CD4-positive, CD25-positive, alpha-beta regulatory T cell (primary cell): ENCODE measurements at regions not wholly inside any gene's neighbourhood (a gene's known extent, or its start where the extent isn't known, plus 50 kb on each side); places are given as distances from the start of the nearest gene placed in this dataset.

ENCODE experiments used
- ATAC-seq, 2 donors: fragments of 150-1000 bp; cut with Tn5 transposase; one replicate each; pipeline ENCODE4 v1.10.0; 2021; ENCODE audit warnings: low read depth in 2 of 2, moderate number of reproducible peaks in 2 of 2, moderate library complexity in 1 of 2
- DNase-seq, 3 donors: peaks; one replicate each; pipeline versions ENCODE4 v3.0.0 to v3.0.0-alpha.2; 2012 to 2022; ENCODE audit warnings: mixed read lengths in 1 of 3
- H3K27ac ChIP-seq: one replicate; pipeline ENCODE4 v1.7.0; 2013; ENCODE audit warnings: mild to moderate bottlenecking, low read length; ENCODE audit not compliant: insufficient read depth, poor library complexity, severe bottlenecking
- H3K27me3 ChIP-seq: one replicate; pipeline ENCODE4 v1.7.0; 2013; ENCODE audit warnings: low read length; ENCODE audit not compliant: control insufficient read depth, insufficient read depth
- H3K36me3 ChIP-seq: one replicate; pipeline ENCODE4 v1.7.0; 2013; ENCODE audit warnings: mild to moderate bottlenecking, low read length, moderate library complexity; ENCODE audit not compliant: control insufficient read depth, insufficient read depth
- H3K4me1 ChIP-seq: 2 replicates; pipeline ENCODE4 v1.7.0; 2013; ENCODE audit warnings: mild to moderate bottlenecking, low read length; ENCODE audit not compliant: insufficient read depth, control insufficient read depth, poor library complexity, severe bottlenecking
- H3K4me3 ChIP-seq: one replicate; pipeline ENCODE4 v1.7.0; 2013; ENCODE audit warnings: low read depth, mild to moderate bottlenecking, low read length, moderate library complexity
- H3K9me3 ChIP-seq, 2 experiments: 1 replicate in 1 of 2; 2 replicates in 1 of 2; pipeline ENCODE4 v1.7.0; 2013; ENCODE audit warnings: low read length in 2 of 2, mild to moderate bottlenecking in 1 of 2, moderate library complexity in 1 of 2; ENCODE audit not compliant: control insufficient read depth in 2 of 2
- H3K27ac Mint-ChIP-seq, 3 donors: one replicate each; pipeline ENCODE4 v1.8.0; 2020 to 2022; ENCODE audit warnings: mild to moderate bottlenecking in 3 of 3, mixed read lengths in 3 of 3, moderate library complexity in 2 of 3
- H3K27me3 Mint-ChIP-seq: one replicate; pipeline ENCODE4 v1.8.0; 2022; ENCODE audit warnings: mild to moderate bottlenecking, mixed read lengths
- H3K36me3 Mint-ChIP-seq: one replicate; pipeline ENCODE4 v1.8.0; 2020; ENCODE audit warnings: mixed read lengths
- H3K4me1 Mint-ChIP-seq, 4 donors: one replicate each; pipeline ENCODE4 v1.8.0; 2020 to 2022; ENCODE audit warnings: mixed read lengths in 4 of 4, mild to moderate bottlenecking in 1 of 4
- H3K4me3 Mint-ChIP-seq, 4 donors: one replicate each; pipeline ENCODE4 v1.8.0; 2020 to 2022; ENCODE audit warnings: mild to moderate bottlenecking in 4 of 4, mixed read lengths in 4 of 4, moderate library complexity in 3 of 4
- H3K9me3 Mint-ChIP-seq, 7 donors: one replicate each; pipeline ENCODE4 v1.8.0; 2020 to 2022; ENCODE audit warnings: mixed read lengths in 7 of 7, mild to moderate bottlenecking in 3 of 7, moderate library complexity in 2 of 7

- no peaks in the 10 kb centered on the region for H3K9me3 ChIP-seq
- H3K27ac ChIP-seq: no peak overlapping the region
- H3K27me3 Mint-ChIP-seq: no peaks in the 10 kb centered on the region
- no peaks in the 10 kb centered on the region for H3K4me1 Mint-ChIP-seq
- H3K36me3 Mint-ChIP-seq: no peaks in the 10 kb centered on the region
- H3K36me3 ChIP-seq: no peaks in the 10 kb centered on the region
- no peak overlapping the region for H3K4me3 ChIP-seq
- H3K9me3 Mint-ChIP-seq: peaks cover 0 to 5% (median 0%) of the 10 kb centered on the region in 7 donors
- H3K4me3 Mint-ChIP-seq: no peak overlapping the region
- ATAC-seq (no peak), DNase-seq (no peak)
- no peaks in the 10 kb centered on the region for H3K4me1 ChIP-seq
- no peaks in the 10 kb centered on the region for H3K27me3 ChIP-seq
- H3K27ac Mint-ChIP-seq: no peak overlapping the region
Measured at GRCh38 chr2:16151281-16151570, 210.9 kb downstream of the MYCN start.

GRCh38 chr2:16150456-16151280 lies 210.3 kb downstream of the MYCN start:
- Histone ChIP-seq H3K9me3 (no peaks in the 10 kb centered on the region), H3K27me3 (no peaks in the 10 kb centered on the region), H3K4me1 (no peaks in the 10 kb centered on the region), H3K36me3 (no peaks in the 10 kb centered on the region), H3K4me3 (no peak overlapping the region), H3K27ac (no peak overlapping the region)
- Mint-ChIP-seq H3K27me3 (no peaks in the 10 kb centered on the region), H3K4me3 (no peak overlapping the region), H3K9me3 (peaks cover 0 to 5% (median 0%) of the 10 kb centered on the region in 7 donors), H3K4me1 (no peaks in the 10 kb centered on the region), H3K27ac (no peak overlapping the region), H3K36me3 (no peaks in the 10 kb centered on the region)
- DNase-seq (no peak), ATAC-seq (no peak)

- Mint-ChIP-seq H3K36me3 (no peaks in the 10 kb centered on the region), H3K4me1 (no peaks in the 10 kb centered on the region), H3K27me3 (no peaks in the 10 kb centered on the region), H3K4me3 (no peak overlapping the region), H3K9me3 (peaks cover 0 to 5% (median 0%) of the 10 kb centered on the region in 7 donors), H3K27ac (peak overlapping the region in 2 of 3 donors; percentile 7 to 20)
- no peaks in the 10 kb centered on the region for H3K27me3 ChIP-seq
- H3K27ac ChIP-seq: no peak overlapping the region
- no peak overlapping the region for H3K4me3 ChIP-seq
- no peak for DNase-seq
- no peaks in the 10 kb centered on the region for H3K9me3 ChIP-seq
- H3K36me3 ChIP-seq: no peaks in the 10 kb centered on the region
- no peaks in the 10 kb centered on the region for H3K4me1 ChIP-seq
- ATAC-seq: no peak
Measured at GRCh38 chr2:16149349-16150243, 209.2 kb downstream of the MYCN start.

GRCh38 chr2:16148632-16149348 lies 208.4 kb downstream of the MYCN start:
- no peaks in the 10 kb centered on the region for H3K4me1 Mint-ChIP-seq
- peak overlapping the region in 1 of 3 donors; percentile 20 for H3K27ac Mint-ChIP-seq
- Histone ChIP-seq H3K9me3 (no peaks in the 10 kb centered on the region), H3K4me1 (no peaks in the 10 kb centered on the region), H3K36me3 (no peaks in the 10 kb centered on the region), H3K27me3 (no peaks in the 10 kb centered on the region), H3K4me3 (no peak overlapping the region), H3K27ac (no peak overlapping the region)
- DNase-seq: no peak
- H3K27me3 Mint-ChIP-seq: no peaks in the 10 kb centered on the region
- no peak overlapping the region for H3K4me3 Mint-ChIP-seq
- H3K36me3 Mint-ChIP-seq: no peaks in the 10 kb centered on the region
- no peak for ATAC-seq
- H3K9me3 Mint-ChIP-seq: peaks cover 0 to 5% (median 0%) of the 10 kb centered on the region in 7 donors

GRCh38 chr2:16142383-16143361 lies 202.3 kb downstream of the MYCN start:
- Histone ChIP-seq H3K27me3 (no peaks in the 10 kb centered on the region), H3K9me3 (no peaks in the 10 kb centered on the region), H3K4me1 (no peaks in the 10 kb centered on the region), H3K4me3 (no peak overlapping the region), H3K36me3 (no peaks in the 10 kb centered on the region), H3K27ac (no peak overlapping the region)
- Mint-ChIP-seq H3K36me3 (no peaks in the 10 kb centered on the region), H3K27ac (no peak overlapping the region), H3K27me3 (no peaks in the 10 kb centered on the region), H3K4me3 (no peak overlapping the region), H3K4me1 (no peaks in the 10 kb centered on the region), H3K9me3 (peaks cover 0 to 4% (median 0%) of the 10 kb centered on the region in 7 donors)
- peak in 2 of 3 donors; percentile 42 to 52 for DNase-seq
- ATAC-seq: peak in 1 of 2 donors; percentile 53

GRCh38 chr2:16141641-16141921 lies 201.2 kb downstream of the MYCN start:
- no peak for DNase-seq
- H3K27me3 Mint-ChIP-seq: no peaks in the 10 kb centered on the region
- H3K27ac Mint-ChIP-seq: no peak overlapping the region
- Histone ChIP-seq H3K4me3 (no peak overlapping the region), H3K4me1 (no peaks in the 10 kb centered on the region), H3K27ac (no peak overlapping the region), H3K9me3 (no peaks in the 10 kb centered on the region), H3K27me3 (no peaks in the 10 kb centered on the region), H3K36me3 (no peaks in the 10 kb centered on the region)
- no peak for ATAC-seq
- peaks cover 0 to 4% (median 0%) of the 10 kb centered on the region in 7 donors for H3K9me3 Mint-ChIP-seq
- no peak overlapping the region for H3K4me3 Mint-ChIP-seq
- H3K36me3 Mint-ChIP-seq: no peaks in the 10 kb centered on the region
- H3K4me1 Mint-ChIP-seq: no peaks in the 10 kb centered on the region
